ENCODE measurements at regions not wholly inside any gene's neighbourhood (a gene's known extent, or its start where the extent isn't known, plus 50 kb on each side); places are given as distances from the start of the nearest gene placed in this dataset.

DNA sequence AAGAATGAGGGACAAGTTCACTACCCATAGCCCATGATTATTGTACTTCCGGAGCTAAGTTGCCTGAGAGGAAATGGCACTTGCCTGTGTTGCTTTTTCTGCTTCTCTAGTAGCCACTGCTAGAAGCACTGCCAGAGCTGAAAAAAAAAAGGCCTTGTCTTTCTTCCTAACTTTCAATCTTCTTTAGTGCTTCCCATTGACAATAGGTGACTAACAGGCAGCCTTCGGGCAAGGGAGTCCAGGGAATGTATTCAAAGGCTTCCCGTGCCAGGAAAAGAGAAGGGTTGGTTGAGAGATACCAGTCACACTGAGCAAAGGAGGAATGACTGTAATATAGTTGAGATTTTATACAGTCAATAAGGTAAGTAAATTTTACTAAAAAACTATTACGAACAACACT lies 242.0 kb downstream of the CALCRL start:
- Histone ChIP-seq H3K9me3 (ENCODE audit: control insufficient read depth, insufficient read depth, low read depth, low read length) (no peaks in the 10 kb centered on the region), H3K27ac (ENCODE audit: extremely low read depth, low read depth, low read length) (no peak overlapping the region), H3K4me3 (ENCODE audit: low read depth, low read length) (no peak overlapping the region), H3K36me3 (ENCODE audit: control insufficient read depth in 2 of 2, insufficient read depth in 1 of 2, low read length in 2 of 2) (no peaks in the 10 kb centered on the region), H3K4me1 (ENCODE audit: control insufficient read depth, insufficient read depth, low read length) (no peaks in the 10 kb centered on the region)
- TF ChIP-seq, protein P1, sequence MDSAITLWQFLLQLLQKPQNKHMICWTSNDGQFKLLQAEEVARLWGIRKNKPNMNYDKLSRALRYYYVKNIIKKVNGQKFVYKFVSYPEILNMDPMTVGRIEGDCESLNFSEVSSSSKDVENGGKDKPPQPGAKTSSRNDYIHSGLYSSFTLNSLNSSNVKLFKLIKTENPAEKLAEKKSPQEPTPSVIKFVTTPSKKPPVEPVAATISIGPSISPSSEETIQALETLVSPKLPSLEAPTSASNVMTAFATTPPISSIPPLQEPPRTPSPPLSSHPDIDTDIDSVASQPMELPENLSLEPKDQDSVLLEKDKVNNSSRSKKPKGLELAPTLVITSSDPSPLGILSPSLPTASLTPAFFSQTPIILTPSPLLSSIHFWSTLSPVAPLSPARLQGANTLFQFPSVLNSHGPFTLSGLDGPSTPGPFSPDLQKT (IDR thresholded peaks at IDR 0.05; ENCODE audit: borderline replicate concordance, low read depth, low read length) = no peak
- TF ChIP-seq ZNF473 (tag by site-specific recombination; IDR thresholded peaks at IDR 0.05) = no peak
- no peak for TF ChIP-seq ZNF280C (tag by site-specific recombination; IDR thresholded peaks at IDR 0.05)
- TF ChIP-seq KLF10 (tag by site-specific recombination; IDR thresholded peaks at IDR 0.05) = no peak
- no peak for TF ChIP-seq ZNF501 (tag by site-specific recombination; IDR thresholded peaks at IDR 0.05)
- TF ChIP-seq ZNF16 (tag by site-specific recombination; IDR thresholded peaks at IDR 0.05; ENCODE audit: low read depth) = no peak
- TF ChIP-seq ZNF341 (tag by site-specific recombination; IDR thresholded peaks at IDR 0.05; ENCODE audit: low read depth) = no peak
- TF ChIP-seq WT1 (tag by site-specific recombination; IDR thresholded peaks at IDR 0.05) = no peak
- no peak for TF ChIP-seq ZNF660 (tag by site-specific recombination; IDR thresholded peaks at IDR 0.05)
- TF ChIP-seq INSM2 (tag by site-specific recombination; IDR thresholded peaks at IDR 0.05) = no peak
- no peak for TF ChIP-seq PRDM2 (tag by site-specific recombination; IDR thresholded peaks at IDR 0.05; ENCODE audit: borderline replicate concordance)
- TF ChIP-seq ZBTB44 (tag by site-specific recombination; IDR thresholded peaks at IDR 0.05) = no peak
- no peak for TF ChIP-seq ZSCAN16 (tag by site-specific recombination; IDR thresholded peaks at IDR 0.05)
- TF ChIP-seq ZXDB (tag by site-specific recombination; IDR thresholded peaks at IDR 0.05) = no peak
- no peak for TF ChIP-seq RBAK (tag by site-specific recombination; IDR thresholded peaks at IDR 0.05)
- TF ChIP-seq GLI2 (tag by site-specific recombination; IDR thresholded peaks at IDR 0.05; ENCODE audit: borderline replicate concordance, low read depth) = no peak
- no peak for TF ChIP-seq ZIC2 (tag by site-specific recombination; IDR thresholded peaks at IDR 0.05)
- no peak for TF ChIP-seq ZNF843 (tag by site-specific recombination; IDR thresholded peaks at IDR 0.05)
- ChIA-PET POLR2A (no interaction called here), CTCF (interaction anchor here (0.6 kb wide), 1 partner anchor 10 kb away, joined by 3 read pairs; no protein-coding TSS in a partner anchor)

Measured in HEK293 (cell line).